ENCODE measurements at regions not wholly inside any gene's neighbourhood (a gene's known extent, or its start where the extent isn't known, plus 50 kb on each side); places are given as distances from the start of the nearest gene placed in this dataset.
"Not testable (repeated sequence)": the region's sequence is repeated elsewhere in the genome, so short reads cannot be mapped to it uniquely, and the experiment has no call there.

DNA sequence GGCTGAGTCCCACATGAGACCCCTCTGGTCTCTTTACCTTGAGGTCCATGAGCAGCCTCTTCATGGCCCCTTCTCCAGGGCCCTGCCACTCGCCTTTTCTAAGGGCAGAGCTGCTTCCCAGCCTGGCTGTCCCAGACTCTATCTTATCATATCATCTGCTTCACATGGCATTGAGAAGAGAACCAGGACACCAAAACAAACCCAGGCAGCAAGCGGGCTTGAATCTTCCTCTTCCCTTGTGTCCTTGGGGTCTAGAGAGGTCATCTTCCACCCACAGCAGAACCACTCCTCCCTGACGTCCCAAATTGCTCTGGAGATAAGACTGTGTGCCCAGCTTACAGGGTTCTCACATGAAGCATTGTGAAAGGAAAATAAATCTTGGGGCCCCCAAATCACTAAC, 261.3 kb upstream of the AUTS2 start:
- DNase-seq (ENCODE audit: low spot score), result no peak

DNA sequence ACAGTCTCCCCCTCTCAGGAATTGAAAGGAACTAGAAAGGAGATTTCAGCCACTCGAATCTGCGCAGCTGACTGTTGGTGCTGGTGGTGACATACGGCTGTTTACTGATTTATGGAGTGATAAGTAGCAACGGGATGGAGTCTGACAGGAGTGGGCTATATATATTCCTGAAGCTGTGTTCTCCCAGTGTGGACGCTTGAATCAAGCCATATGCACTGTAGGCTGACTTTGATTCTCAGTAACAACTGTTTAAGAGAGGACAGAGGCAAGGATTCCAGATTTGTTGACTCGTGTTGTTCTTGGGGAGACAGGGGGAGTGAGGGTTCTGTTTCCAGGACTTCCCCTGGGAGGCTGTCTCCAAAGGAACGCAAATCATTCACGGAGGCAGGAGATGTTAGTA, 260.1 kb upstream of the AUTS2 start:
- no peak for DNase-seq (ENCODE audit: low spot score)

DNA sequence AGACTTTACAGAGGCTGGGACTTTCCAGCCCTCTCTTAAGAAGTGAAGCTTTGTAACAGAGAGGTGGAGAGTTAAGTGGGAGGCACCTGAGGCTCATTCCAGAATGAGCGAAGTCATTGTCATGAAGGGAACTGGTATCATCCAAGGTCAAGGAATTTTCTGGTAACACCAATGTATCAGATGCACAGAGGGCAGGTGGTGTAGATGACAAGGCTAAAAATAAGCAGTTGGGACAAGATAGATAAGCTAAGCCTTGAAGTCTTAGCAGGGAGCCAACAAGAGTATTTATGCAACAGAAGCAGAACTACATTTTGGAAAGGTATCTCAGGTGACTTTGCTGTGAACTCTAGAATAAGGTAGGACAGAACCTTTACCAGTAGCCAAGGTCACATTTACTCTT, 257.0 kb upstream of the AUTS2 start:
- no peak for DNase-seq (ENCODE audit: low spot score)

DNA sequence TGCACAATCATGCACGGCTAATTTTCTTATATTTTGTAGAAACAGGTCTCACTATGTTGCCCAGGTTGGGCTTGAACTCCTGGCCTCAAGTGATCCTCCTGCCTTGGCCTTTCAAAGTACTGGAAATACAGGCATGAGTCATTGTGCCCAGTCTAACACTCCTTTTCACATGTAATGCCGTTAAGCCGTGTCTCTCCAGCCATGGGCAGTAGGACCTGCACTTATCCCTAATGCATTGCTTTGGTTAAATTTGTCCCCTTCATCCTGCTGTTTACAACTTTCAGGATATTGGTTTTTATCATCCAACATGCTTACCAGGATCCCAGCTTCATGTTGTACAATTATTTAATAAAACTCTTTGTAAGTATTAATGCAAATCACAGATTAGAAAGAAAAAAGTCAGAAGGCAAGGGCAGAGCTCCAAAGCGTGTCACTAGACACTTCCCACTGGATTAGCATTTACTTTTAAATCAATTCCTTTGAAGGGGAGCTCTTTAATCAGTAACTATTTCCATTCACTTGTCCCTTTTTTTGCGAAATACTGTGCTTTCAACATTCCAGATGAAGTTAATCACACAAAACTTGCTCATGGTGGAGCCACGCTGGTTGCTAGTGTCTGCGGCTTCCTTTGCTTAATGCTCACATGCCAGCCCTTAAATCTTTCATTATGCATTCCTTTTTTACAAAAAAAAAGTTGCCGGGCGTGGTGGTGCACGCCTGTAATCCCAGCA, 256.0 kb upstream of the AUTS2 start:
- DNase-seq (ENCODE audit: low spot score), result no peak

DNA sequence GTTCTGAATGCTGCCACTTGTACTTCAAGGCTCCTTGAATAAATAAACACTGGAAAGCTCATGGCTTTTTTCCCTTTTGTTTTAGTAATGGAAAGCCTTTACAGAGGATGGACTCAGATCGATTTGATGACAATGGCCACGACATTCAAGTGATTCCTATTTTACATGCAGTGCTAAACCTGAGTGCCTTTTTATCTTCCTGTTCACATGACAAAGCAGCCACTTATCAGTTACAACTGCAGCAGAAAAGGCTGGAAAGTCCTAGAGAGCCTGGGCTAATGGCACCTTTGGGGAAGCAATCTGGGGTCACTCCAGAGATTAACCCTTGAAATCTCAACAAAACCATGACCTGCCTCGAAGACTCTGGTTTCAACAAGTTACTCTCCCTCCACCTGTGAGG, 249.0 kb upstream of the AUTS2 start:
- DNase-seq (ENCODE audit: low spot score), result no peak

DNA sequence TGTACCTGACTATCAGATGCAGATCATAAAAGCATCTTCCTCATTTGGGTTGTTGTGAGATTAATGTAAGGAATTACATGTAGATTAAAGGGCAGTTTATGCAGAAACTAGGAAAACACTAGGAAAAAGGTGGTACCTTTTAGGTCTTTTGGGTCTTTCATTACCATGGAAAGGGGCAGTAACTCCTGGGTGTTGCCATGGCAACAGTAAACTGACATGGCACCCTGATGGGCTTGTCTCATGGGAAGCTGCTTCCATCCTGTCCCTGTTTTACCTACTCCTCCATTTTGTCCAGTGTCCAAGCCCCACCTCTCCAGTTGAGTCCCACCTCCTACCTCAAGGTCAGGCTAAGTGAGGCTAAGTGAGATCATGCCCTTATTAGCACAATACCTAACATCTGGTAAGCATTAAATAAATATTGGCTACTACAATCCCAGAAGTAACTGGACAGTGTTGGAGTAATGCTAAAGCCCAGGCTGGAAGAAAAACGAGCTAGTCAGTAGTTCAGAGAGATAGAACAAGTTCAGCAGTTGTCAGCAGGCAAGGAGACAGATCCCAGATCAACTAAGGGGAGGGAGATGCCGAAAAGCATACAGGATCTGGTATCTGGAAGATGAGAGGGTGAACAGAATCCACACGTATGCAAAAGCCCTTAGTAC, 240.0 kb upstream of the AUTS2 start:
- no peak for DNase-seq (ENCODE audit: low spot score)

DNA sequence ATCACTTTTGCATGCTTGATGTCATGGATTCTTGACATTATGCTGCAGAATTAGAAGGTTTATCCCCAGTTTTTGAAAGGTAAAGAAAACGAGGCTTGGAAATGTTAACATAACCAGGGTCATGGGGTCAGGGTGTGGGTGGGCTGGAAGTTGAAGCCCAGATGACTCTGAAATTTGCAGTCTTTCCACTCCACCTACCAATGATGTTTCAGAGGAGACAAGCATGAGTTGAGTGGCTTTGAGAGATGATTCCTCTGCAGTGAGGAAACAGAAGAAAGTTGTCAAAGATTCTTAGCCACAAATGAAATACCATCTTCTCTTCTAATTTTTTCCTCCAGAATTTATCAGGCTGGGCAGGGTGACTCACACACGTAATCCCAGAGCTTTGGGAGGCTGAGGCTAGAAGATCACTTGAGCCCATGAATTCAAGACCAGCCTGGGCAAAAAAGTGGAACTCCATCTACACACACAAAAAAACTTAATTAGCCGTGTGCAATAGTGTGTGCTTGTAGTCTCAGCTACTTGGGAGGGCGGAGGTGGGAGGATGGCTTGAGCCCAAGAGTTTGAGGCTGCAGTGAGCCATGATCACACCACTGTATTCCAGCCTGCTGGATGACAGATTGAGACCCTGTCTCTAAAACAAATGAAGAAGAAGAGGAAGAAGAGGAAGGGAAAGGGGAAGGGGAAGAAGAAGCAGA, 239.1 kb upstream of the AUTS2 start:
- no peak for DNase-seq (ENCODE audit: low spot score)

DNA sequence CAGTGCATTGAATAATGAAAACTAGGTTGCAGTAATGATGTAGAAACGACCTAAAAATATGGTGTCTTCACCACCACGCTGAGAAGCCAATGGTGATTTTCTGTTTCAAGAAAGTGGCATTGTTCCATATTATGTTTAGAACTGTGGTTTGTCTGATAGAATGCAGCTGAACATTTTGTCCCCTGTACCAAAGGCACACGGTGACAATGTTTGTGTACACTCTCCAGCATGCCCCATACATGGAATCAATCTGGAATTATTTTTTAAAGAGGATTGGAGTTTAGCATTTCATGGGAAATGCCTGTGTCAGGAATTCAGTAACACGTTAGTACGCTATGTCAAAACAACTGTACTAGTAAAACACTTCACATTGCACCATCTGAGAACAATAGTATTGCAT, 237.4 kb upstream of the AUTS2 start:
- DNase-seq (ENCODE audit: low spot score), result no peak

DNA sequence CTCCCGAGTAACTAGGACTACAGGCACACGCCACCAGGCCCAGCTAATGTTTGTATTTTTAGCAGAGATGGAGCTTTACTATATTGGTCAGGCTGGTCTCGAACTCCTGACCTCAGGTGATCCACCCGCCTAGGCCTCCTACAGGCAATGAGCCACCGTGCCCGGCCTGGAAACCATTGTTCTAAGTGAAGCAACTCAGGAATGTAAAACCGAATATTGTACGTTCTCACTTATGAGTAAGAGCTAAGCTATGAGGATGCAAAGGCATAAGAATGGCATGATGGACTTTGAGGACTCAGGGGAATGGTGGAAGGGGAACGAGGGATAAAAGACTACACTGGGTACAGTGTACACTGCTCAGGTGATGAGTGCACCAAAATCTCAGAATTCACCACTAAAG, 235.1 kb upstream of the AUTS2 start:
- DNase-seq (ENCODE audit: low spot score), result no peak

DNA sequence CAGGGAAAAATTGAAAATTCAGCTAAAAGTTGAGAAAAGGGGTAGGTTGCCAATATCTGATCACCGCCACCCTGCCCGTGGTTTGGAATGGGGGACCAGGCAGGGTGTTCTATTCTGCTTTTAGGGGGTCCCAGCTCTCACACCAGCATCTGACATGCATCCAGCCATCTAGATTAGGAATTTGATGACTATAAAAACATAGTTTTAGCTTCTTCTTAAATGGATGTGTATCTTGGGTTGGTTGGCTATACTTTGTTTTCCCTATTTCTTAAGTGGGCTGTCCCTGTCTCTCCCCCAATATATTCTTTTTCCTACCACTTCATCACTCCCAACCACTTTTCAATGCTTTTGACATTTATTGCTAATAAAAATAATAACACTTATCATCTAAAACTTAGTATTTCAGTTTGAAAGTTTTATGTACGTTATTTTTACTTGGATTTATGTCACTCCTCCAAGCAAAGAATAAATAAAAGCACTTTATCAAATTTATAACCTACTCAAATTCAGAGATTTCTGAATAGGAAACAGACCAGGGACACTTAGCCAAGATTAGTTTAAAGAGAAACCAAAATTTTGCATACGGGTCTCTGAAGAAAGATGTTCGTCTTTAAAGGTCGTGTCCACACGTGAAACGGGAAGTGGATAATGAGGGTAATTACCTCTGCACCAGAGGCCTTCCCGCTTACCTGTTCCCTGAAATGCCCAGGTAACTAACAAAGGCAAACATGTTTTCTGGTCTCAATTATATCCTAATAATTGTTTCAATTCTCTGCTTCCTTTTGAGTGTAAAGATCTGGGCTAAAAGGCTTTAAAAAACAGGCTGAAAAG, 233.2 kb upstream of the AUTS2 start:
- no peak for DNase-seq (ENCODE audit: low spot score)

DNA sequence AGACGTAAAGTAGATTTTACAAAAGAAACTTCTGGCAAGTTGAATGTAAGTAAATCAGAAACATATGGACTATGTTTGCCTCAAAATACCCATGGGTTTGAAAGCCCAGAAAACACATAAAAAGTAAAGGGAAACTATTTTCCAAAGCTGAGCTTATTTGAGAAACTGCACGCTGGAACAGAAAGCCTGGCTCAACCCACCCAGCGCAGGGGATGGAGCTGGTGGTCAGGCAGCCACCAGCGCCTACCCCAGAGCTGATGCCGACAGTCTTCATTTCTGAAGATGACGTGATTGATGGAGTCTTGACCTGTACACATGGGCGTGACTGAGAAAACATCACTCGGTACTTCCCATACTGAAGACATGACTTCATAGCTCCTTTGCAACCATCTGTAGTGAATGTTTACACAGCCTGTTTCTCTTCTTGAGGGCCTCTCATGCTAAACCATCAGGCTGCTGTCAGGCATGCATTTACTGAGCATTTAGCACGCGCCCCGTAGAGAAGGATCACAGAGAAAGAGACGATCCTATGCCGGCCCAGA, 232.6 kb upstream of the AUTS2 start:
- no peak for DNase-seq (ENCODE audit: low spot score)

DNA sequence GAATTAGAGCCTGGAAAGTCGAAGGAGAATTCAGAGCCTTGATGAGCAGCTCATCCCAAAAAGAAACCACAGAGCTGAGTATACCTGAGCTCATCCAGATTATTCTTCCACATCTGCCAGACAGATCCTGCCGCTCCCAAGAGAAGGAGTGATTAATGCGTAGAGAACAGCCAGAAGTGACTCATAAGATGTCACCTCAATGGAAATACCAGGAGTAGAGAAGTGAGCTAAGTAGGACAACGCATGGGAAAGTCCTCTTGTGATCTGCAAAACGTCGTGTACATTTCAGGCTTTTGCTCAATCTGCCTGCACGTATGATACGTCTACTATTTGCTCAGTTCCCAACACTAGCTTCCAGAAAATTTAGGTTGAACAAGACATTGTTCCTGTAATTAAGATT, 230.5 kb upstream of the AUTS2 start:
- no peak for DNase-seq (ENCODE audit: low spot score)

DNA sequence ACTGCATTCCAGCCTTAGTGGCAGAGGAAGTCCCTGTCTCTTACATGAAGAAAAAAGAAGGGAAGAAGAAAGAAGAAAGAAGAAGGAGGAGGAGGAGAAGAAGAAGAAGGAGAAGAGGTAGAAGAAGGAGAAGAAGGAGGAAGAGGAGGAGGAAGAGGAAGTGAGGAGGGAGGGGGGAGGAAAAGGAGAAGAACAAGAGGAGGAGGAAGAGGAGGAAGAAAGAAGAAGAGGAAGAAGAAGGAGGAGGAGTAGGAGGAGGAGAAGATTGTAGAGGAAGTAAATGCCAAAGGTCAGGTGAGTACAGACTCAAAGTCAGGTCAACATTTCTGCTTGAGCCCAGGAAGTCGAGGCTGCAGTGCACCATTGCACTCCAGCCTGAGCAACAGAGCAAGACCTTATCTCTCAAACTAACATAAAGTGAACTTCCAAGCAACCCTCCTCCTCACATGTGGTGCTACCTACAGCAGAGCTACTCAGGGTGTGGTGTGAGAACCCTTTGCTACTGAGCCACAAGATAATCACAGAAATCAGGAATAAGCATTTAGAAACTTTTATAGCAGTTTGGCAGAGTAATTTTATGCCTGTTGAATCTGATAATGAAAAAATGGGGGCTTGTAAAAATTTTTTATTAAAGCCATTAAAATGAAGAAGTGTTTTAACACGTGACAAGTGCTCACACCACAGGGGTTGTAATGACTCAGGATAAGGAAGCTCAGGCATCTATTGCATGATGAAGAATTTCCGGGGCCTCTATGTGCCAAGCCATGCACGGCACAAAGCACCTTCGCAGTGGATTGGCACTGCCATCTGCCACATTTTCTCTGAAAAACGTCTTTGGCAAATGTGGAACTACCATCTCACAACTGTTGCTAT, 224.9 kb upstream of the AUTS2 start:
- no peak for DNase-seq (ENCODE audit: low spot score)

DNA sequence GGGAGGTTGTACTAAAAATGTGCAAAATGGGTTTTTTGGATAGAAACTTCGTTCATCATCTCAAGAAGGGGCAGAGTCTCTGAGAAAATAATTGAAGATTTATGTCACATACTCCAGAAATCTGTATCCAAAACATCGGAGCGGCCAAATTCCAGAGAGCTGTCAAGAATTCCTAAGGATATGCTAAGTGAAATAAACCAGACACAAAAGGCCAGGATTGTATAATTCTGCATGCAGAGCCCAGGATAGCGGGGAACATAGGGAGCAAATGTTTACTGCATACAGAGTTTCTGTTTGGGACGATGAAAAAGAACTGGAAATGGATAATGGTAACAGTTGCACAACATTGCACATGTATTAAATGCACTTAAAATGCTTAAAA, 224.2 kb upstream of the AUTS2 start:
- no peak for DNase-seq (ENCODE audit: low spot score)

DNA sequence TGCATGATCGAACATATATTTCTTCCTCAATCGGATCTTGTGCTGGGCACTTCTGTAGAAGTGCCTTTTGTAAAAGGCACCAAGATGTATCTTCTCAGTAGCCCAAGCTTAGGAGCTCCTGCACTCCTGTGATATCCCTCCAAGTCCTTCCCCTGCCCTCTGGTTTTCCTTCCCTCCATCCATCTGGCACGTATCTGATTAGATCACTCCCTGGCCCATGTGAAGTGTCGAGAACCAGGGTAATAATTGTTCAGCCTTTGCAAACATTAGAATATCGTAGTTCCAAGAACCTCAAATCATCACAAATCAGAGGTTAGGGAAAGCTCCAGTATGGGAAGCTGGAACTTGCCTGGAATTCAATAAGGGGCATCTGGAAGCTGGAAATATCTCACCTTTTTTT, 221.1 kb upstream of the AUTS2 start:
- DNase-seq (ENCODE audit: low spot score), result no peak

DNA sequence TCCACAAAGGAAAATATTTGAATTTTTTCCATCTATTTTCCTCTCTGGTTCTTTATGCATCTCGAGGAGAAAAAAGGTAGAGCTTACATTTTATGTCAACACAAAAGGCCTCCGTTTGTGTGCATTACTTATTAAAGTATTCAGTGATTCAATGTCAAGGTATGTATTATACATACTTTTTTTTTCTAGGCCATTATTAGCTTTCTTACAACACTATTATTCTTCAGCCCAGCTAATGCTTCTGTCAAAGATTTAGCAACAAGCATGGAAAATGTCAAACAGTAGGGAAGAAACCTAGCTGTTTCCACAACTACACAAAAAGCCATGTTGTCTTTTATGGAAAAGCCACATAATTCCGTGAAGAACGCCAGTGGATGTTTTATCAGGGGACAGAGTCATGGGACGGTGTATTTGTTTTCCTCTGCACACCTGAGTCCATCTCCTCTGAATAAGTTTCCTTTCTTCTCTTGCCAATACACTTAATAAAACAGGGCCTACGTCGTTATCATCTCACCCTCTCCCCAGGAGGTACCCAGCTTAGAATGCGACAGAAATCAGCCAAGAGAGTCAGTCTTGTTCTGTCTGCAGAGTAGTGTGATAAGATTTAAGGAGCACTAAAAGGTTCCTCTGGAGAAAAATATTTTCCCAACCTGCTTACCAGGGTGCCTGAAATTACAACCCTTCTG, 209.7 kb upstream of the AUTS2 start:
- no peak for DNase-seq (ENCODE audit: low spot score)

DNA sequence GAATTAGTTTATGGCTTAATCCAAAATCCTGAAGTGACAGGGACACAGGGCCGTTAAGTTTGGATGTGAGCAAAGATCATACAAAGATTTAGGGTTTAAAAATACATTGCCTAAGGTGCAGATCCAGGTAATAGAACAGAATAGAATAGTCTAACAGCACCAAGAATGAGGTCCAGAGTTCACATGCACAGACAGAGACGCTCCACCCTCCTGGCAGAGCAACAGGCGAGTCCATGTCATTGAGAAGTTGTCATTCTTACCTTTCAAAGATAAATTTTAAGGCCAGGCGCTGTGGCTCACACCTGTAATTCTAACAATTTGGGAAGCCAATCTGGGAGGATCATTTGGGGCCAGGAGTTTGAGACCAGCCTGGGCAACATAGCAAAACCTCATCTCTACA, 209.1 kb upstream of the AUTS2 start:
- no peak for DNase-seq (ENCODE audit: low spot score)

DNA sequence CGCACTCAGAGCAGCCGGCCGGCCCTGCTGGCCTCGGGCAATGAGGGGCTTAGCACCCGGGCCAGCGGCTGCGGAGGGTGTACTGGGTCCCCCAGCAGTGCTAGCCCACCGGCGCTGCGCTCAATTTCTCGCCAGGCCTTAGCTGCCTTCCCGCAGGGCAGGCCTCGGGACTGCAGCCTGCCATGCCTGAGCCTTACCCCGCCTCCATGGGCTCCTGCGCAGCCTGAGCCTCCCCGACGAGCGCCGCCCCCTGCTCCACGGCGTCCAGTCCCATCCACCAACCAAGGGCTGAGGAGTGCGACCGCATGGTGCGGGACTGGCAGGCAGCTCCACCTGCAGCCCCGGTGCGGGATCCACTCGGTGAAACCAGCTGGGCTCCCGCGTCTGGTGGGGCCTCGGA, 204.4 kb upstream of the AUTS2 start:
- not testable (repeated sequence) for DNase-seq (ENCODE audit: low spot score)

DNA sequence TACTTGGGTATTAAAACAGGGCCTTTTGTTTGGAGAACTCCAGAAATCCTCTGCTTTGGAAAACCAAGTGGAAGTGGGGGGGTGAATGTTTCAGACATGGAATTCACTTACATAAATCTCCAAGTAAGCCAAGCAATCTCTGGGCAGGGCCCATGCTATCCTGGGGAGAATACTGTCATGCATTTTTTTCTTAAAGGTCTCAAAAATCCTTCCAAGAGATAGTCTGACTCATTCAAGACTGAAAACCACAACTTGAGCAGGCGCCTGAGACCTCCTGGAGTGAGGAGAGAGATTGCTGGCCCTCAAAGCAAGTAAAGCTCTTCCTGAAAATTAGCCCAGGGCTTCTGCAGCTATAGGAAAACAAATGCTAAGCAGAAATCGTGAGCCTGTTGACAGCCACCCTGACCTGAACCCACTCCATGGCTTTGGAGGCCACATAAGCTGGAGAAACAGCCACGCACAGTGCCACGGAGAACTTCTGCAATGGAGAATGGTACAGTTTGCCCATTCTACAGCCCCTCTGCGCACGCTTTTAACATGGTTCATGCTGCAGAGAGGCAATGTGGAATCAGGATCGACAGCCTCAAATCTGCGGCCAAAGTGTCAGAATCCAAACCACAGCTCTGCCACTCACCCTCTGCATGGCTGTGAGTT, 203.1 kb upstream of the AUTS2 start:
- DNase-seq (ENCODE audit: low spot score), result no peak

DNA sequence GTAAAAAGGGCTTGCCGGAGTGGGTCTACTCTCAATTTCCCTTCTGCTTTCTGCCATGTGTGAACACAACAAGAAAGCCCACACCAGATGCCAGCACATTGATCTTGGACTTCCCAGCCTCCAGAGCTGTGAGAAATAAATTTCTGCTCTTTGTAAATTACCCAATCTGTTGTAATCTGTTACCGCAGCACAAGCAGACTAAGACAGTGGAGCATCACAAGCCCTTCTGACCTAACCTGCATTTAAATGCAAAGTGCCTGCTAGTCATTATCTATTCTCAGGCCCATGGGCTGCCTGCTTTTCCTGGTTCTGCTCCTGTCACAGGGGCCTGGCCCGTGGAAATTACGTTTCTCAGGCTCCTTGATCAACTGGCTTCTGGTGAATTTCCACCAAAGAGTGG, 199.3 kb upstream of the AUTS2 start:
- no peak for DNase-seq (ENCODE audit: low spot score)

Data from ecto neural progenitor cell (in vitro differentiated cells).